HEK293T (cell line): ENCODE measurements at regions not wholly inside any gene's neighbourhood (a gene's known extent, or its start where the extent isn't known, plus 50 kb on each side); places are given as distances from the start of the nearest gene placed in this dataset.

Experiments
- ARNT ChIP-seq: fragments of 450-650 bp; IDR thresholded peaks from 2 replicates; pipeline ENCODE4 v1.6.1; 2017; ENCODE audit warnings: mild to moderate bottlenecking
- BHLHE40 ChIP-seq: fragments of 450-650 bp; IDR thresholded peaks from 2 replicates; pipeline ENCODE4 v1.6.1; 2016; ENCODE audit warnings: mild to moderate bottlenecking, moderate library complexity, borderline replicate concordance
- ELF4 ChIP-seq: fragments of 450-650 bp; IDR thresholded peaks from 2 replicates; pipeline ENCODE4 v1.6.1; 2017; ENCODE audit warnings: antibody characterized with exemption
- FOXA1 ChIP-seq: fragments of 450-650 bp; IDR thresholded peaks from 2 replicates; pipeline ENCODE4 v1.6.1; 2016; ENCODE audit warnings: mild to moderate bottlenecking
- FOXK2 ChIP-seq: fragments of 450-650 bp; IDR thresholded peaks from 2 replicates; pipeline ENCODE4 v1.6.1; 2016; ENCODE audit warnings: mild to moderate bottlenecking
- FOXM1 ChIP-seq: fragments of 450-650 bp; IDR thresholded peaks from 2 replicates; pipeline ENCODE4 v1.6.1; 2017; ENCODE audit warnings: mild to moderate bottlenecking, borderline replicate concordance
- HDGF ChIP-seq: fragments of 450-650 bp; IDR thresholded peaks from 2 replicates; pipeline ENCODE4 v1.6.1; 2017; ENCODE audit warnings: antibody characterized with exemption, borderline replicate concordance
- L3MBTL2 ChIP-seq: fragments of 450-650 bp; conservative IDR thresholded peaks from 2 replicates; pipeline ENCODE4 v1.6.1; 2016; ENCODE audit warnings: mild to moderate bottlenecking
- SP1 ChIP-seq: fragments of 450-650 bp; IDR thresholded peaks from 2 replicates; pipeline ENCODE4 v1.6.1; 2017
- SUZ12 ChIP-seq: fragments of 450-650 bp; IDR thresholded peaks from 2 replicates; pipeline ENCODE4 v1.6.1; 2016; ENCODE audit warnings: mild to moderate bottlenecking
- TARDBP ChIP-seq: fragments of 450-650 bp; IDR thresholded peaks from 2 replicates; pipeline ENCODE4 v1.6.1; 2016
- ZNF384 ChIP-seq: fragments of 450-650 bp; IDR thresholded peaks from 2 replicates; pipeline ENCODE4 v1.6.1; 2016
- TF ChIP-seq, protein P1 (sequence below): fragments of 450-650 bp; IDR thresholded peaks from 2 replicates; pipeline ENCODE4 v1.6.1; 2016

DNA sequence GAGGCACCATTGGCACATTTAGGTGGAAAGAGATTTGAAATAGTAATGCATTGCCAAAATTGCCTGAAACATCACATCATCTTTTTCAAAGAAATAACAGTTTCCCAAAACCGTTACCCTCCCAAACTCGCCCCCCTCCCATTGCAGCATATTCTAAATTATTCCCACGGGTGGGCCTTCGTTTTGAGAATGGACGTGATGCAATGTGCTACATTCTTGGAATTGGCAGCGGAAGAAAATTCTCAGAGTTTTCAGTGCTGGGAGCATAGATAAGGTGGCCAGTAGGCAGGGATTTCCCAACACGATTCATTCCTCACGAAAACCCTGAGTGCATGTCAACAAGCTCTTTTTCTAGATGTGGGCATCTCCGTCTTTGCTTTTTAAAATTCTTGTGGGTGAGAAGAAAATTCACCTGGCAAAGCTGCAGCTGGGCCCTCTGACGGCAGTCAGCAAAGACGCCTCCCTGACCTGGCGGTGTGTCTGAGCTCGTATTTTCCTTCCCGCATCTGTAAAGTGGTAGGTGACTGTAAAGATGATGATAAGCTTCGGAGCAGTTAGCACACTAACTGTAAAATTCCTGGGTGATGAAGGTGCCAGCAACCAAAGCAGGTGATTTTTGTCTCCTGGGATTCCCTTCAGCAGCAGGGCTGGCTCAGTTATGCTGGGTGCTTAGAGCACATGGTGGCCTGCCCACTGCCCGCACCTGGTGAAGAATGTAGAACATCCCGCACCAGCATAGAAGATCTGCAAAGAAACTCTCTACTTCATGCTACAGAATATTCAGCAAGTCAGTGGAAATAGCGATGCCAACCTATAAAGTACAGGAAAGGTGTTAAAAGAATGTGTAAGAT, 141.9 kb upstream of the KLF6 start:
- no peak for TF ChIP-seq ZNF384
- no peak for TF ChIP-seq ARNT
- TF ChIP-seq SP1: no peak
- TF ChIP-seq FOXA1: no peak
- TF ChIP-seq FOXM1: no peak
- no peak for TF ChIP-seq TARDBP
- no peak for TF ChIP-seq HDGF
- TF ChIP-seq ELF4: no peak
- TF ChIP-seq L3MBTL2: no peak
- no peak for TF ChIP-seq SUZ12
- no peak for TF ChIP-seq FOXK2
- no peak for TF ChIP-seq BHLHE40
- TF ChIP-seq, protein P1, sequence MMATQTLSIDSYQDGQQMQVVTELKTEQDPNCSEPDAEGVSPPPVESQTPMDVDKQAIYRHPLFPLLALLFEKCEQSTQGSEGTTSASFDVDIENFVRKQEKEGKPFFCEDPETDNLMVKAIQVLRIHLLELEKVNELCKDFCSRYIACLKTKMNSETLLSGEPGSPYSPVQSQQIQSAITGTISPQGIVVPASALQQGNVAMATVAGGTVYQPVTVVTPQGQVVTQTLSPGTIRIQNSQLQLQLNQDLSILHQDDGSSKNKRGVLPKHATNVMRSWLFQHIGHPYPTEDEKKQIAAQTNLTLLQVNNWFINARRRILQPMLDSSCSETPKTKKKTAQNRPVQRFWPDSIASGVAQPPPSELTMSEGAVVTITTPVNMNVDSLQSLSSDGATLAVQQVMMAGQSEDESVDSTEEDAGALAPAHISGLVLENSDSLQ: no peak
